Vagina (tissue), 2 donors: ENCODE measurements at regions not wholly inside any gene's neighbourhood (a gene's known extent, or its start where the extent isn't known, plus 50 kb on each side); places are given as distances from the start of the nearest gene placed in this dataset.

Experiments used
- DNase-seq, 2 donors: peaks; one replicate each; pipeline ENCODE4 v3.0.0-alpha.2; 2017; ENCODE audit errors: extremely low spot score in 2 of 2
- H3K27ac ChIP-seq: fragments of 200-600 bp; sonication (generic); one replicate; pipeline ENCODE4 v1.5.1; 2019
- H3K27me3 ChIP-seq: fragments of 200-600 bp; sonication (generic); one replicate; pipeline ENCODE4 v1.5.1; 2019
- H3K36me3 ChIP-seq, 2 donors: fragments of 200-600 bp; sonication (generic); one replicate each; pipeline ENCODE4 v1.5.1; 2017 to 2019
- H3K4me1 ChIP-seq: fragments of 200-600 bp; sonication (generic); one replicate; pipeline ENCODE4 v1.5.1; 2019
- H3K4me3 ChIP-seq, 2 donors: fragments of 200-600 bp; sonication (generic); 1 replicate in 1 of 2; 2 replicates in 1 of 2; pipeline ENCODE4 v1.5.1; 2016 to 2019
- H3K9me3 ChIP-seq: fragments of 200-600 bp; sonication (generic); one replicate; pipeline ENCODE4 v1.5.1; 2019
- CTCF ChIP-seq, 3 experiments: fragments of 450-650 bp in 2 of 3; fragments of 200-600 bp in 1 of 3; sonication (generic) in 1 of 3; IDR thresholded peaks; one replicate each; pipeline ENCODE4 v1.5.1; 2017 to 2019; ENCODE audit warnings: antibody characterized with exemption in 3 of 3, mild to moderate bottlenecking in 2 of 3, moderate library complexity in 2 of 3
- POLR2A ChIP-seq, 2 donors: fragments of 450-650 bp; IDR thresholded peaks; one replicate each; pipeline ENCODE4 v1.6.1; 2017; ENCODE audit warnings: antibody characterized with exemption in 2 of 2, mild to moderate bottlenecking in 2 of 2, moderate library complexity in 2 of 2
- POLR2AphosphoS5 ChIP-seq, 2 donors: sonication (generic); formaldehyde crosslinking; IDR thresholded peaks; one replicate each; pipeline ENCODE4 v1.9.0; 2017; ENCODE audit warnings: antibody characterized with exemption in 2 of 2, mild to moderate bottlenecking in 2 of 2, low read depth in 1 of 2; ENCODE audit not compliant: insufficient read depth in 1 of 2
- intact Hi-C: fragments of 100-400 bp; cut with DNase I; formaldehyde crosslinking; loops from one replicate; pipeline ENCODE4 v1.15.1; 2023

GRCh38 chr4:55186700-55187099, 61.3 kb upstream of the KDR start:
- H3K36me3 ChIP-seq, result no peaks in the 10 kb centered on the region
- DNase-seq, result no peak
- no peaks in the 10 kb centered on the region for H3K9me3 ChIP-seq
- intact Hi-C loops, result no loop called here
- H3K4me1 ChIP-seq, result peaks cover 17% of the 10 kb centered on the region
- no peak overlapping the region for H3K4me3 ChIP-seq
- no peaks in the 10 kb centered on the region for H3K27me3 ChIP-seq
- no peak overlapping the region for H3K27ac ChIP-seq
- TF ChIP-seq POLR2A (IDR thresholded peaks at IDR 0.05) (no peak), CTCF (IDR thresholded peaks at IDR 0.05) (no peak), POLR2AphosphoS5 (IDR thresholded peaks at IDR 0.05; ENCODE audit: insufficient read depth in 1 of 2, low read depth in 1 of 2) (no peak)

- DNase-seq, result no peak
- Histone ChIP-seq H3K36me3 (no peaks in the 10 kb centered on the region), H3K27me3 (no peaks in the 10 kb centered on the region), H3K9me3 (no peaks in the 10 kb centered on the region), H3K27ac (no peak overlapping the region), H3K4me1 (no peaks in the 10 kb centered on the region), H3K4me3 (no peak overlapping the region)
- TF ChIP-seq POLR2A (IDR thresholded peaks at IDR 0.05) (no peak), CTCF (IDR thresholded peaks at IDR 0.05) (no peak), POLR2AphosphoS5 (IDR thresholded peaks at IDR 0.05; ENCODE audit: insufficient read depth in 1 of 2, low read depth in 1 of 2) (no peak)
- intact Hi-C loops, result no loop called here
These were observed 88.8 kb upstream of the KDR start for GRCh38 chr4:55214172-55214571.

GRCh38 chr4:55215087-55215486, 89.7 kb upstream of the KDR start:
- Histone ChIP-seq H3K4me3 (no peak overlapping the region), H3K27ac (no peak overlapping the region), H3K9me3 (no peaks in the 10 kb centered on the region), H3K36me3 (no peaks in the 10 kb centered on the region), H3K27me3 (no peaks in the 10 kb centered on the region), H3K4me1 (no peaks in the 10 kb centered on the region)
- intact Hi-C loops, result no loop called here
- TF ChIP-seq POLR2AphosphoS5 (IDR thresholded peaks at IDR 0.05; ENCODE audit: insufficient read depth in 1 of 2, low read depth in 1 of 2), result no peak
- TF ChIP-seq POLR2A (IDR thresholded peaks at IDR 0.05), result no peak
- TF ChIP-seq CTCF (IDR thresholded peaks at IDR 0.05), result no peak
- DNase-seq, result no peak

GRCh38 chr4:55216863-55217635, 91.7 kb upstream of the KDR start:
- Histone ChIP-seq H3K4me3 (no peak overlapping the region), H3K27me3 (no peaks in the 10 kb centered on the region), H3K9me3 (no peaks in the 10 kb centered on the region), H3K27ac (no peak overlapping the region), H3K36me3 (no peaks in the 10 kb centered on the region), H3K4me1 (no peaks in the 10 kb centered on the region)
- TF ChIP-seq POLR2AphosphoS5 (IDR thresholded peaks at IDR 0.05; ENCODE audit: insufficient read depth in 1 of 2, low read depth in 1 of 2), result no peak
- no peak for TF ChIP-seq POLR2A (IDR thresholded peaks at IDR 0.05)
- TF ChIP-seq CTCF (IDR thresholded peaks at IDR 0.05), result no peak
- intact Hi-C loops, result no loop called here
- DNase-seq, result no peak

- intact Hi-C loops, result no loop called here
- TF ChIP-seq POLR2A (IDR thresholded peaks at IDR 0.05), result no peak
- no peak for TF ChIP-seq POLR2AphosphoS5 (IDR thresholded peaks at IDR 0.05; ENCODE audit: insufficient read depth in 1 of 2, low read depth in 1 of 2)
- no peak for TF ChIP-seq CTCF (IDR thresholded peaks at IDR 0.05)
- H3K36me3 ChIP-seq, result no peaks in the 10 kb centered on the region
These were observed 92.6 kb upstream of the KDR start for GRCh38 chr4:55218041-55218440.

More at GRCh38 chr4:55218041-55218440, 92.6 kb upstream of the KDR start:
- Histone ChIP-seq H3K4me3 (no peak overlapping the region), H3K9me3 (no peaks in the 10 kb centered on the region), H3K27me3 (no peaks in the 10 kb centered on the region), H3K27ac (no peak overlapping the region), H3K4me1 (no peaks in the 10 kb centered on the region)
- DNase-seq, result no peak
